ENCODE measurements at regions not wholly inside any gene's neighbourhood (a gene's known extent, or its start where the extent isn't known, plus 50 kb on each side); places are given as distances from the start of the nearest gene placed in this dataset.

- no peaks in the 10 kb centered on the region for H3K36me3 ChIP-seq (ENCODE audit: control insufficient read depth, insufficient read depth, low read length)
- CTCF ChIA-PET = no interaction called here
- no peaks in the 10 kb centered on the region; the same call in 1 of the 2 replicates for H3K27me3 ChIP-seq (ENCODE audit: control insufficient read depth, insufficient read depth, low read length)
- H3K4me3 ChIP-seq (ENCODE audit: low read depth, low read length) = no peak overlapping the region
- POLR2A ChIA-PET = no interaction called here
- TF ChIP-seq CTCF (IDR thresholded peaks at IDR 0.05; ENCODE audit: insufficient read depth, low read depth, low read length) = no peak
- no peak for DNase-seq (ENCODE audit: low read depth)
Measured at GRCh38 chr16:17853958-17854357, 383.2 kb upstream of the XYLT1 start.

GRCh38 chr16:17852977-17853702 is 382.4 kb upstream of the XYLT1 start:
- peaks cover 1% of the 10 kb centered on the region; the same call in 1 of the 2 replicates for H3K27me3 ChIP-seq (ENCODE audit: control insufficient read depth, insufficient read depth, low read length)
- TF ChIP-seq CTCF (IDR thresholded peaks at IDR 0.05; ENCODE audit: insufficient read depth, low read depth, low read length) = no peak
- no peak overlapping the region for H3K4me3 ChIP-seq (ENCODE audit: low read depth, low read length)
- DNase-seq (ENCODE audit: low read depth) = no peak
- no peaks in the 10 kb centered on the region for H3K36me3 ChIP-seq (ENCODE audit: control insufficient read depth, insufficient read depth, low read length)
- POLR2A ChIA-PET = no interaction called here
- CTCF ChIA-PET = no interaction called here

DNA sequence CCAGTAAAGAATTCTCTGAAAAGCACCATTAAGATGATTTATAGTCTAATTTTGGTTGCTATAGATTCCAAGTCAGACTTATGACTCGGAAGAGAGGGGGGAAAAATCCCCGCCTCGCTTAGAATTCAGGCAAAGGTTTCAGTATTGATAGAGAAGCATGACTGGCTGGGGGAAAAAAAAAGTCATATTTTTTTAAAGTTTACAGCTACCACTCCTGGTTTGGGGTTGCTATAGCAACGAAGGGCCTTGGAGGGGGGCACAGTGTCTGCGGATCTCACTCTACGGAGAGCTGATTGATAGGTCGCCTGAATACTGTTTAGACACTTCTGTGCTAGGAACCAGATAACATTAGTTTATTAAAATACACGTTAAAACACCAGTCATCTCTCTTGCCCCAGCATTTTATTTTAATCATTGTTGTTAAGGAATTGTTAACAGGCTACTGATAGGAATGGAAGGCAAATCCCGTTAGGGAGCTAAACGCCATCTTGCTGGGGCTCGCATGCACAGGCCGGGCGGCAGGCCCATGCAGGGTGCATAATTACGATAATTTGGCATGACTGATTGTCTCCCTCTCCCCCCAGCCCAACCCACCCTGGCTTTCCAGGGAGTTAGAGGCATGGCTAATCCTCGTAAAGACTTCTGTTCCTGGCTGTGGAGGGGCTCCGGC is 380.0 kb upstream of the XYLT1 start:
- no peak overlapping the region for H3K4me3 ChIP-seq (ENCODE audit: low read depth, low read length)
- DNase-seq (ENCODE audit: low read depth) = no peak
- ChIA-PET POLR2A (no interaction called here), CTCF (no interaction called here)
- no peaks in the 10 kb centered on the region for H3K36me3 ChIP-seq (ENCODE audit: control insufficient read depth, insufficient read depth, low read length)
- TF ChIP-seq CTCF (IDR thresholded peaks at IDR 0.05; ENCODE audit: insufficient read depth, low read depth, low read length) = no peak
- H3K27me3 ChIP-seq (ENCODE audit: control insufficient read depth, insufficient read depth, low read length) = peaks cover 3% of the 10 kb centered on the region

- CTCF ChIA-PET = interaction anchor here (1.2 kb wide), 1 partner anchor 10 kb away, joined by 3 read pairs; no protein-coding TSS in a partner anchor
- POLR2A ChIA-PET = no interaction called here
- Histone ChIP-seq H3K27me3 (ENCODE audit: control insufficient read depth, insufficient read depth, low read length) (peaks cover 3% of the 10 kb centered on the region), H3K36me3 (ENCODE audit: control insufficient read depth, insufficient read depth, low read length) (no peaks in the 10 kb centered on the region), H3K4me3 (ENCODE audit: low read depth, low read length) (no peak overlapping the region)
- TF ChIP-seq CTCF (IDR thresholded peaks at IDR 0.05; ENCODE audit: insufficient read depth, low read depth, low read length) = no peak
- DNase-seq (ENCODE audit: low read depth) = no peak
Measured at GRCh38 chr16:17847234-17847795, 376.6 kb upstream of the XYLT1 start.

GRCh38 chr16:17846030-17846429 is 375.3 kb upstream of the XYLT1 start:
- Histone ChIP-seq H3K4me3 (ENCODE audit: low read depth, low read length) (no peak overlapping the region), H3K27me3 (ENCODE audit: control insufficient read depth, insufficient read depth, low read length) (peaks cover 3% of the 10 kb centered on the region), H3K36me3 (ENCODE audit: control insufficient read depth, insufficient read depth, low read length) (no peaks in the 10 kb centered on the region)
- CTCF ChIA-PET = interaction anchor here (1.2 kb wide), 1 partner anchor 9 kb away, joined by 4 read pairs; no protein-coding TSS in a partner anchor
- TF ChIP-seq CTCF (IDR thresholded peaks at IDR 0.05; ENCODE audit: insufficient read depth, low read depth, low read length) = no peak
- no peak for DNase-seq (ENCODE audit: low read depth)
- POLR2A ChIA-PET = no interaction called here
